ENCODE measurements at regions not wholly inside any gene's neighbourhood (a gene's known extent, or its start where the extent isn't known, plus 50 kb on each side); places are given as distances from the start of the nearest gene placed in this dataset.

- peaks cover 0 to 12% (median 6%) of the 10 kb centered on the region in 5 donors for H3K27me3 Mint-ChIP-seq
Observed at GRCh38 chr1:184270556-184270955, 116.3 kb upstream of the C1orf21 start.

GRCh38 chr1:184272175-184272866, 114.5 kb upstream of the C1orf21 start:
- POLR2A ChIA-PET = no interaction called here
- Mint-ChIP-seq H3K36me3 (no peaks in the 10 kb centered on the region), H3K9me3 (peaks cover 0 to 2% (median 0%) of the 10 kb centered on the region in 9 donors), H3K4me3 (no peak overlapping the region), H3K27ac (no peak overlapping the region), H3K4me1 (no peaks in the 10 kb centered on the region), H3K27me3 (peaks cover 0 to 12% (median 6%) of the 10 kb centered on the region in 5 donors)
- ATAC-seq = no peak
- DNase-seq = no peak

More at GRCh38 chr1:184270556-184270955, 116.3 kb upstream of the C1orf21 start:
- POLR2A ChIA-PET = no interaction called here
- no peaks in the 10 kb centered on the region for H3K4me1 Mint-ChIP-seq
- no peak overlapping the region for H3K27ac Mint-ChIP-seq
- no peaks in the 10 kb centered on the region for H3K9me3 Mint-ChIP-seq
- no peak overlapping the region for H3K4me3 Mint-ChIP-seq
- ATAC-seq (no peak), DNase-seq (no peak)
- no peaks in the 10 kb centered on the region for H3K36me3 Mint-ChIP-seq

- H3K4me1 Mint-ChIP-seq = no peaks in the 10 kb centered on the region
- H3K27me3 Mint-ChIP-seq = peaks cover 0 to 8% (median 4%) of the 10 kb centered on the region in 5 donors
- H3K9me3 Mint-ChIP-seq = peaks cover 0 to 2% (median 0%) of the 10 kb centered on the region in 9 donors
- DNase-seq = no peak
- no peaks in the 10 kb centered on the region for H3K36me3 Mint-ChIP-seq
- no peak overlapping the region for H3K27ac Mint-ChIP-seq
- POLR2A ChIA-PET = no interaction called here
- no peak for ATAC-seq
- H3K4me3 Mint-ChIP-seq = no peak overlapping the region
Observed at GRCh38 chr1:184276416-184276815, 110.4 kb upstream of the C1orf21 start.

- H3K4me3 Mint-ChIP-seq = no peak overlapping the region
Observed at GRCh38 chr1:184279911-184280458, 106.8 kb upstream of the C1orf21 start.

GRCh38 chr1:184283999-184284398, 102.8 kb upstream of the C1orf21 start:
- Mint-ChIP-seq H3K9me3 (peaks cover 0 to 11% (median 2%) of the 10 kb centered on the region in 9 donors), H3K36me3 (no peaks in the 10 kb centered on the region), H3K4me1 (no peaks in the 10 kb centered on the region), H3K27ac (no peak overlapping the region), H3K27me3 (peaks cover 0 to 4% (median 2%) of the 10 kb centered on the region in 5 donors), H3K4me3 (no peak overlapping the region)
- ATAC-seq = no peak
- no peak for DNase-seq
- POLR2A ChIA-PET = no interaction called here

More at GRCh38 chr1:184279911-184280458, 106.8 kb upstream of the C1orf21 start:
- H3K27me3 Mint-ChIP-seq = peaks cover 0 to 4% (median 2%) of the 10 kb centered on the region in 5 donors
- no peak overlapping the region for H3K27ac Mint-ChIP-seq
- ATAC-seq (no peak), DNase-seq (no peak)
- POLR2A ChIA-PET = no interaction called here
- no peaks in the 10 kb centered on the region for H3K4me1 Mint-ChIP-seq
- peaks cover 0 to 2% (median 0%) of the 10 kb centered on the region in 9 donors for H3K9me3 Mint-ChIP-seq
- no peaks in the 10 kb centered on the region for H3K36me3 Mint-ChIP-seq

- H3K4me3 Mint-ChIP-seq = no peak overlapping the region
- DNase-seq (no peak), ATAC-seq (no peak)
- H3K36me3 Mint-ChIP-seq = peaks cover 0 to 2% (median 0%) of the 10 kb centered on the region in 3 donors
- no peaks in the 10 kb centered on the region for H3K4me1 Mint-ChIP-seq
- H3K9me3 Mint-ChIP-seq = peaks cover 0 to 18% (median 3%) of the 10 kb centered on the region in 9 donors
- POLR2A ChIA-PET = no interaction called here
- no peak overlapping the region for H3K27ac Mint-ChIP-seq
- H3K27me3 Mint-ChIP-seq = peaks cover 0 to 4% (median 2%) of the 10 kb centered on the region in 5 donors
Observed at GRCh38 chr1:184284900-184285299, 101.9 kb upstream of the C1orf21 start.

- Mint-ChIP-seq H3K4me3 (no peak overlapping the region), H3K36me3 (peaks cover 0 to 6% (median 0%) of the 10 kb centered on the region in 3 donors), H3K27me3 (peaks cover 0 to 2% (median 0%) of the 10 kb centered on the region in 5 donors), H3K9me3 (peaks cover 0 to 25% (median 6%) of the 10 kb centered on the region in 9 donors), H3K4me1 (no peaks in the 10 kb centered on the region), H3K27ac (no peak overlapping the region)
- POLR2A ChIA-PET = no interaction called here
- no peak for ATAC-seq
- no peak for DNase-seq
Observed at GRCh38 chr1:184285401-184286087, 101.3 kb upstream of the C1orf21 start.

GRCh38 chr1:184287001-184287400, 99.8 kb upstream of the C1orf21 start:
- peaks cover 0 to 11% (median 0%) of the 10 kb centered on the region in 3 donors for H3K36me3 Mint-ChIP-seq
- H3K27ac Mint-ChIP-seq = no peak overlapping the region
- no peak overlapping the region for H3K4me3 Mint-ChIP-seq
- peaks cover 0 to 38% (median 13%) of the 10 kb centered on the region in 9 donors for H3K9me3 Mint-ChIP-seq
- ATAC-seq (no peak), DNase-seq (no peak)
- peaks cover 0 to under 1% (median 0%) of the 10 kb centered on the region in 5 donors for H3K27me3 Mint-ChIP-seq
- POLR2A ChIA-PET = no interaction called here
- H3K4me1 Mint-ChIP-seq = no peaks in the 10 kb centered on the region

GRCh38 chr1:184289825-184290550, 96.8 kb upstream of the C1orf21 start:
- no peak for ATAC-seq
- Mint-ChIP-seq H3K27me3 (peaks cover 0 to 11% (median 2%) of the 10 kb centered on the region in 5 donors), H3K36me3 (peaks cover 0 to 11% (median 0%) of the 10 kb centered on the region in 3 donors), H3K4me3 (no peak overlapping the region), H3K27ac (no peak overlapping the region), H3K4me1 (no peaks in the 10 kb centered on the region), H3K9me3 (peaks cover 0 to 43% (median 20%) of the 10 kb centered on the region in 9 donors)
- DNase-seq = peak in 1 of 10 donors; percentile 7
- POLR2A ChIA-PET = no interaction called here

GRCh38 chr1:184291701-184292100, 95.1 kb upstream of the C1orf21 start:
- DNase-seq = no peak
- no peak overlapping the region for H3K4me3 Mint-ChIP-seq
- H3K9me3 Mint-ChIP-seq = peaks cover 0 to 41% (median 16%) of the 10 kb centered on the region in 9 donors
- H3K4me1 Mint-ChIP-seq = peaks cover 0 to 2% (median 0%) of the 10 kb centered on the region in 4 donors
- H3K27me3 Mint-ChIP-seq = peaks cover 0 to 11% (median 2%) of the 10 kb centered on the region in 5 donors
- POLR2A ChIA-PET = no interaction called here
- H3K36me3 Mint-ChIP-seq = peaks cover 0 to 11% (median 0%) of the 10 kb centered on the region in 3 donors
- ATAC-seq = no peak
- H3K27ac Mint-ChIP-seq = no peak overlapping the region

GRCh38 chr1:184292101-184292500, 94.7 kb upstream of the C1orf21 start:
- no peak for ATAC-seq
- POLR2A ChIA-PET = no interaction called here
- Mint-ChIP-seq H3K4me3 (no peak overlapping the region), H3K36me3 (peaks cover 0 to 11% (median 0%) of the 10 kb centered on the region in 3 donors), H3K4me1 (peaks cover 0 to 2% (median 0%) of the 10 kb centered on the region in 4 donors), H3K27ac (no peak overlapping the region), H3K27me3 (peaks cover 0 to 11% (median 2%) of the 10 kb centered on the region in 5 donors), H3K9me3 (peaks cover 0 to 37% (median 14%) of the 10 kb centered on the region in 9 donors)
- no peak for DNase-seq

- H3K4me1 Mint-ChIP-seq = peaks cover 0 to 2% (median 0%) of the 10 kb centered on the region in 4 donors
- no peak for DNase-seq
- POLR2A ChIA-PET = no interaction called here
Observed at GRCh38 chr1:184294101-184294500, 92.7 kb upstream of the C1orf21 start.

More at GRCh38 chr1:184294101-184294500, 92.7 kb upstream of the C1orf21 start:
- Mint-ChIP-seq H3K9me3 (peaks cover 0 to 33% (median 11%) of the 10 kb centered on the region in 9 donors), H3K27me3 (peaks cover 0 to 14% (median 2%) of the 10 kb centered on the region in 5 donors), H3K36me3 (peaks cover 0 to 11% (median 0%) of the 10 kb centered on the region in 3 donors), H3K27ac (no peak overlapping the region), H3K4me3 (no peak overlapping the region)
- ATAC-seq = no peak
